ENCODE measurements at regions not wholly inside any gene's neighbourhood (a gene's known extent, or its start where the extent isn't known, plus 50 kb on each side); places are given as distances from the start of the nearest gene placed in this dataset.

DNA sequence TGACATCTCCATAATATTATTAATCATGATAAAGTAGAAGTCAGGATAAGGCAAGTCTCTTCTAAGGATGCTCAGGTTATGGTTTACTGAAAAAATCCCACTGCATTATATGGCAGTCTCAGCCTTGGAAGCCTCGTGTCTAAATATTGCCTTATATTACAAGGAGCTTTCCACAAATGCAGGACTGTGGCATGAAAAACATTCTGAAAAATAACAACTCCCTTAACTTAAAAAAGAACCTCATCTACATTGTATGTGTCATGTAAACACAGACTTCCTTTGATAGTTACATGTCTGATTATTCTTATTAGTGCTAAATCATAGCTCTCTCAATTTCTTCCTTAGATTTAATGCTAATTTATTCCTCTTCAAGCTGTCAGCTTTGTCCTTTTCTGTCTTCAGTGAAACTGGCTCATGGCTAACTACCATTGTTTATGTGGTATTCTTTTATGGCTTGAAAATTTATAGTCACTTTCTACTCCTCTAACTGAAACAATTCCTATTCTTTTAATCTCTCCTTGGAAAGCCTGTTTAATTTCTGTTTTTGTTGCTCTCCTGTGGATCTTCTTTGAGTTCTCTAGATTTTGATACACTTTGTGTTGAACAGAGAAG, 156.1 kb downstream of the KIF20B start:
- Histone ChIP-seq H3K9me3 (ENCODE audit: control extremely low read depth in 1 of 3, control insufficient read depth in 2 of 3, insufficient read depth in 1 of 3, low read length in 2 of 3) (peaks cover 0 to 4% (median 0%) of the 10 kb centered on the region in 3 donors), H2AFZ (ENCODE audit: insufficient read depth, low read depth, low read length, poor library complexity, severe bottlenecking) (no peak overlapping the region), H3K27me3 (replicated peaks in 1 of 4; ENCODE audit: control extremely low read depth in 1 of 4, control insufficient read depth in 3 of 4, insufficient read depth in 4 of 4, low read length in 3 of 4) (no peaks in the 10 kb centered on the region), H3K36me3 (replicated peaks in 1 of 2; ENCODE audit: control extremely low read depth in 1 of 2, control insufficient read depth in 1 of 2, extremely low read depth in 1 of 2, insufficient read depth in 2 of 2, low read length in 1 of 2) (no peaks in the 10 kb centered on the region), H3K27ac (ENCODE audit: low read length in 2 of 2) (no peak overlapping the region), H3K4me1 (ENCODE audit: control insufficient read depth in 2 of 2, insufficient read depth in 2 of 2, low read length in 2 of 2) (peaks cover 11 to 16% of the 10 kb centered on the region in 2 donors), H3K9ac (ENCODE audit: low read length) (no peak overlapping the region), H3K79me2 (ENCODE audit: control insufficient read depth, insufficient read depth, low read length) (no peaks in the 10 kb centered on the region), H3K4me2 (replicated peaks; ENCODE audit: low read depth, low read length, poor library complexity, severe bottlenecking) (no peak overlapping the region), H3K4me3 (ENCODE audit: control extremely low read depth in 1 of 5, extremely low read depth in 1 of 5, insufficient read depth in 1 of 5, low read depth in 2 of 5, low read length in 4 of 5) (no peak overlapping the region), H4K20me1 (ENCODE audit: control insufficient read depth, insufficient read depth, low read length, poor library complexity, severe bottlenecking) (no peaks in the 10 kb centered on the region)
- Mint-ChIP-seq H3K4me1 (peaks cover 17% of the 10 kb centered on the region), H3K27me3 (peaks cover 3% of the 10 kb centered on the region), H3K27ac (no peak overlapping the region), H3K4me3 (no peak overlapping the region), H3K9me3 (ENCODE audit: insufficient read depth) (no peaks in the 10 kb centered on the region)
- POLR2A ChIA-PET, result no interaction called here
- DNase-seq (no peak), ATAC-seq (ENCODE audit: low read depth) (no peak)
- intact Hi-C loops (cut with micrococcal nuclease), result no loop called here
- no CpG with 5 or more reads among the region's 1 CpG for WGBS (ENCODE audit: insufficient coverage)
- CTCF ChIA-PET, result interaction anchor here (1.2 kb wide), 1 partner anchor 11 kb away, joined by 3 read pairs; no protein-coding TSS in a partner anchor
- TF ChIP-seq, protein P1, sequence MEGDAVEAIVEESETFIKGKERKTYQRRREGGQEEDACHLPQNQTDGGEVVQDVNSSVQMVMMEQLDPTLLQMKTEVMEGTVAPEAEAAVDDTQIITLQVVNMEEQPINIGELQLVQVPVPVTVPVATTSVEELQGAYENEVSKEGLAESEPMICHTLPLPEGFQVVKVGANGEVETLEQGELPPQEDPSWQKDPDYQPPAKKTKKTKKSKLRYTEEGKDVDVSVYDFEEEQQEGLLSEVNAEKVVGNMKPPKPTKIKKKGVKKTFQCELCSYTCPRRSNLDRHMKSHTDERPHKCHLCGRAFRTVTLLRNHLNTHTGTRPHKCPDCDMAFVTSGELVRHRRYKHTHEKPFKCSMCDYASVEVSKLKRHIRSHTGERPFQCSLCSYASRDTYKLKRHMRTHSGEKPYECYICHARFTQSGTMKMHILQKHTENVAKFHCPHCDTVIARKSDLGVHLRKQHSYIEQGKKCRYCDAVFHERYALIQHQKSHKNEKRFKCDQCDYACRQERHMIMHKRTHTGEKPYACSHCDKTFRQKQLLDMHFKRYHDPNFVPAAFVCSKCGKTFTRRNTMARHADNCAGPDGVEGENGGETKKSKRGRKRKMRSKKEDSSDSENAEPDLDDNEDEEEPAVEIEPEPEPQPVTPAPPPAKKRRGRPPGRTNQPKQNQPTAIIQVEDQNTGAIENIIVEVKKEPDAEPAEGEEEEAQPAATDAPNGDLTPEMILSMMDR (IDR thresholded peaks at IDR 0.05), result no peak
- no peak for TF ChIP-seq EZH2 (IDR thresholded peaks at IDR 0.05; ENCODE audit: borderline replicate concordance, insufficient read depth, low read depth, low read length, poor library complexity, severe bottlenecking)

DNA sequence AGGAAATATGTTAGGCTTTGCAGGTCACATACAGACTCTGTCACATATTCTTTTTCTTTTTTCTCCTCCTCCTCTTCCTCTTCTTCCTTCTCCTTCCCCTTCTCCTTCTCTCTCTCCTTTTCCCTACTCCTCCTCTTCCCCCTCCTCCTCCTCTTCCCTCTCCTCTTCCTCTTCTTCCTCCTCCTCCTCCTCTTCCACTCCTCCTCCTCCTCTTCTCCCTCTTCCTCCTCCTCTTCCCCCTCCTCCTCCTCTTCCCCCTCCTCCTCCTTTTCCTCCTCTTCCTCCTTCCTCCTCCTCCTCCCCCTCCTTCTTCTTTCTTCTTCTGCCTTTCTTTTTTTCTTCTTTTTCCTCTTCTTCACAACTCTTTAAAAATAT, 159.8 kb downstream of the KIF20B start:
- Histone ChIP-seq H2AFZ (ENCODE audit: insufficient read depth, low read depth, low read length, poor library complexity, severe bottlenecking) (peak overlapping the region; percentile 53), H3K4me1 (ENCODE audit: control insufficient read depth in 2 of 2, insufficient read depth in 2 of 2, low read length in 2 of 2) (peaks cover 11 to 16% of the 10 kb centered on the region in 2 donors), H4K20me1 (ENCODE audit: control insufficient read depth, insufficient read depth, low read length, poor library complexity, severe bottlenecking) (no peaks in the 10 kb centered on the region), H3K9ac (ENCODE audit: low read length) (peak overlapping the region; percentile 30), H3K27me3 (replicated peaks in 1 of 4; ENCODE audit: control extremely low read depth in 1 of 4, control insufficient read depth in 3 of 4, insufficient read depth in 4 of 4, low read length in 3 of 4) (no peaks in the 10 kb centered on the region), H3K27ac (ENCODE audit: low read length in 2 of 2) (peak overlapping the region in 1 of 2 donors; percentile 13), H3K79me2 (ENCODE audit: control insufficient read depth, insufficient read depth, low read length) (no peaks in the 10 kb centered on the region), H3K9me3 (ENCODE audit: control extremely low read depth in 1 of 3, control insufficient read depth in 2 of 3, insufficient read depth in 1 of 3, low read length in 2 of 3) (peaks cover 0 to 4% (median 0%) of the 10 kb centered on the region in 3 donors), H3K4me3 (ENCODE audit: control extremely low read depth in 1 of 5, extremely low read depth in 1 of 5, insufficient read depth in 1 of 5, low read depth in 2 of 5, low read length in 4 of 5) (peak overlapping the region in 3 of 5 experiments; percentile 11 to 30 (median 15)), H3K36me3 (replicated peaks in 1 of 2; ENCODE audit: control extremely low read depth in 1 of 2, control insufficient read depth in 1 of 2, extremely low read depth in 1 of 2, insufficient read depth in 2 of 2, low read length in 1 of 2) (no peaks in the 10 kb centered on the region), H3K4me2 (replicated peaks; ENCODE audit: low read depth, low read length, poor library complexity, severe bottlenecking) (peak overlapping the region; percentile 63)
- ChIA-PET POLR2A (no interaction called here), CTCF (interaction anchor here (1.5 kb wide), 1 partner anchor 24 kb away, joined by 3 read pairs; no protein-coding TSS in a partner anchor)
- ATAC-seq (ENCODE audit: low read depth) (no peak), DNase-seq (no peak)
- TF ChIP-seq, protein P1 (IDR thresholded peaks at IDR 0.05), result no peak
- no peak for TF ChIP-seq EZH2 (IDR thresholded peaks at IDR 0.05; ENCODE audit: borderline replicate concordance, insufficient read depth, low read depth, low read length, poor library complexity, severe bottlenecking)
- Mint-ChIP-seq H3K27ac (peak overlapping the region; percentile 73), H3K27me3 (no peaks in the 10 kb centered on the region), H3K4me3 (peak overlapping the region; percentile 73), H3K9me3 (ENCODE audit: insufficient read depth) (no peaks in the 10 kb centered on the region), H3K4me1 (peaks cover 21% of the 10 kb centered on the region)
- intact Hi-C loops (cut with micrococcal nuclease), result loop anchor here (5.0 kb wide), 1 partner anchor 36 kb away; no protein-coding TSS in a partner anchor

All from B cell (primary cell).